Pancreas (tissue), 10 donors: ENCODE measurements at regions not wholly inside any gene's neighbourhood (a gene's known extent, or its start where the extent isn't known, plus 50 kb on each side); places are given as distances from the start of the nearest gene placed in this dataset.
"Not testable (repeated sequence)": the region's sequence is repeated elsewhere in the genome, so short reads cannot be mapped to it uniquely, and the experiment has no call there.

Source experiments
- ATAC-seq, 4 donors: fragments of 200-7000 bp; cut with Tn5 transposase; one replicate each; pipeline versions ENCODE4 v1.8.0 to v1.9.1; 2020; ENCODE audit warnings: mild to moderate bottlenecking in 4 of 4, moderate library complexity in 4 of 4
- DNase-seq, 6 donors: peaks; one replicate each; pipeline ENCODE4 v3.0.0-alpha.2; 2020
- FAIRE-seq: peaks from 2 replicates; lab custom pipeline; 2012; peaks lifted over from hg19 to GRCh38; lab: Jason Lieb, UNC
- H3K27ac ChIP-seq, 4 donors: fragments of 200-600 bp; sonication (generic); 1 replicate in 3 of 4; 2 replicates in 1 of 4; pipeline versions ENCODE4 v1.5.0 to v1.8.0; 2020
- H3K27me3 ChIP-seq, 4 donors: fragments of 200-600 bp; one replicate each; pipeline ENCODE4 v1.8.0; 2021
- H3K36me3 ChIP-seq, 3 donors: fragments of 200-600 bp; sonication (generic) in 1 of 3; one replicate each; pipeline versions ENCODE4 v1.5.0 to v1.8.0; 2020 to 2021
- H3K4me1 ChIP-seq, 3 donors: fragments of 200-600 bp; one replicate each; pipeline ENCODE4 v1.8.0; 2021
- H3K4me3 ChIP-seq, 4 donors: fragments of 200-600 bp; sonication (generic) in 2 of 4; one replicate each; pipeline versions ENCODE4 v1.5.0 to v1.8.0; 2020 to 2021
- H3K9me3 ChIP-seq, 4 donors: fragments of 200-600 bp; one replicate each; pipeline ENCODE4 v1.8.0; 2021
- CTCF ChIP-seq, 4 donors: fragments of 200-600 bp; sonication (generic) in 3 of 4; IDR thresholded peaks; one replicate each; pipeline versions ENCODE4 v1.5.0 to v1.8.0; 2021; ENCODE audit warnings: antibody characterized with exemption in 4 of 4
- WGBS, 2 donors: extraction: QIAGEN DNeasy Blood & Tissue Kit; methylation state at CpG; one replicate each; pipeline ENCODE4 v1.1.7; 2013; 5-methylcytosine and 5-hydroxymethylcytosine counted together
- intact Hi-C, 3 donors: fragments of 100-400 bp; cut with DNase I; formaldehyde crosslinking; loops; one replicate each; pipeline versions ENCODE4 v1.11.1 to v1.14.2; 2022
- donor health status: healthy with polysubstance abuse.
- donor health status: DM: no; HTN: no; CAD: no; lungs with moderate emphysema.
- donor health status: DM: no; HTN: no; CAD: no.
- donor health status: control.
- donor health status: control.
- donor health status: Bipolar disorder and iron deficiency.
- donor health status: DM: yes; HTN: yes; CAD: no.
- donor health status: DM: no; HTN: no; CAD: no.
- donor health status: DM: no; HTN: no; CAD: no.
- donor health status: DM: yes; HTN: yes; CAD: no.

DNA sequence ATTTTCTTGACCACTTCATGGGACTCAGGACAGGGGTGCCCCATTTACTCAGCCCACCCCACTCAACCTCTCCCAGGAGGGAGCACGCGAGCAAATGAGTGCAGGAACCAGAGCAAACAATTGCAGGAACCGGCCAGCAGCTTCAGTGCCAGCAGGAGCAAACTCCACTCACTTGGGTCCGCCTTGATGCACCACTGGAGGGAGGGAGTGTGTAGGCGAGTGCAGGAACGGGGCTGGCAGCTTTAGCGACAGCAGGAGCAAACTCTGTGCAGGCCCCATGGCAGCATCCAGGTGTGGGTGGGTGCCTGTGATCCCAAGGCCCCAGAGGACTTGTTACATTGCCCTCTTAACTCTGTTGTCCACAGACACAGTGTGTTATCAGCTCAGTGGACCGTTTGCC is 1667.3 kb upstream of the CELF4 start:
- WGBS, 2 donors = 73 to 75% methylated on average over 8 of the region's 8 CpGs

DNA sequence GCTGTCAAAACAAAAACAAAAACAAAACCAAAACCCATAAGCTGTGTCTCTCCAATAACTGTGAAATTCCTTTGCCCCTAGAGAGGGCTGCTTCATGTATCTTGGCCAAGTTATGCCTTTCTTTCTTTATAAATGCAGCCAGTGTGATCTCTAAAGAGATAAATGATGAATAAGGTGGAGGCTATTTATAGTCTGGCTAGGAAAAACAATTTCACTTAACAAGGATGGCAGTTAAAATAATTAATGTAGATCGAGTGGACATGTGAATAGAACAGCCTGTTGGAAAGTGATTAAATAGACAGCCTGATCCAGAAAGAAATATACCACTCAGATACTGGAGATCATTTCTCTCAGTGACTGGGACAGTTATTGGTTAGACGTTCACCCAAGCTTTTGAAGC is 1666.9 kb upstream of the CELF4 start:
- Histone ChIP-seq H3K27ac (no peak overlapping the region), H3K27me3 (no peaks in the 10 kb centered on the region), H3K4me3 (no peak overlapping the region), H3K9me3 (no peaks in the 10 kb centered on the region), H3K4me1 (no peaks in the 10 kb centered on the region), H3K36me3 (no peaks in the 10 kb centered on the region)
- 23 to 25% methylated on average over 2 of the region's 2 CpGs for WGBS, 2 donors
- no peak for ATAC-seq
- no peak for TF ChIP-seq CTCF (IDR thresholded peaks at IDR 0.05)
- no peak for FAIRE-seq
- intact Hi-C loops = no loop called here
- DNase-seq = no peak

More for the DNA sequence above, 1667.3 kb upstream of the CELF4 start:
- Histone ChIP-seq H3K27me3 (no peaks in the 10 kb centered on the region), H3K4me1 (no peaks in the 10 kb centered on the region), H3K9me3 (no peaks in the 10 kb centered on the region), H3K27ac (no peak overlapping the region), H3K36me3 (no peaks in the 10 kb centered on the region), H3K4me3 (no peak overlapping the region)
- intact Hi-C loops = no loop called here
- TF ChIP-seq CTCF (IDR thresholded peaks at IDR 0.05) = no peak
- FAIRE-seq (no peak), DNase-seq (no peak), ATAC-seq (no peak)

DNA sequence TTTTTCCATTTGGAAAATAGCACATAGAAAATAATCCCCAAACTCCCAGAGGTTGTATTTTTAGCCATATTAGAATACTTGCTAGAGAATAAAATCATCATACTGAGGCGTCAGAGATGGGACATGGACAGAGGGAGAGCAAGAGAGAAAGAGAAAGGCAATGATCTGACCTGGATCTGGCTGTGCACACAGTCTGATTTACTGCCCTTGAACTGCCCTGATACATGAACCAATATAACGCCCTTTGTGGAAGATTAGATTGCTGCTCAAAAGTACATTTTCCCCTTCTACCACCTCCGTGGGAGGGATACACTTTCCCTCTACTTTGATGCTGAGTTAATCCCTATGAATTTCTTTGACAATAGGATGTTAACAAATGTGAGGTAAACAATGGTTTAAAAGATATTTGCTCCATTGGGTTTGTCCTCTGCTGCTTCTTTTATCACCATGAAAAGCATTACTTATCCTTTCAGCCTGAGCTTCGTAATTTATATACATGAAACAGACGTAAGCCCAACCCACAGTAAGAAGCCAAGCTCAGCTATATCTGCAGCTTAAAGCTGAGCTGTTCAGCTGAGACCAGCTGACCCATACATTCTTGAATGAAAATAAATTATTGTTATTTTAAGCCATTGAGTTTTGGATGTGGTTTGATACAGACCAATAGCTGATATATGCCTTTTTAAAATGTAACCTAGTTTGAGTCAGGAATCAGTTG is 1664.6 kb upstream of the CELF4 start:
- WGBS, 2 donors = 58 to 69% methylated on average over 5 of the region's 5 CpGs
- no peak overlapping the region for H3K4me3 ChIP-seq
- intact Hi-C loops = no loop called here
- ATAC-seq (no peak), FAIRE-seq (no peak), DNase-seq (no peak)
- TF ChIP-seq CTCF (IDR thresholded peaks at IDR 0.05) = no peak
- H3K4me1 ChIP-seq = no peaks in the 10 kb centered on the region
- H3K27ac ChIP-seq = no peak overlapping the region
- no peaks in the 10 kb centered on the region for H3K36me3 ChIP-seq
- H3K9me3 ChIP-seq = no peaks in the 10 kb centered on the region
- H3K27me3 ChIP-seq = no peaks in the 10 kb centered on the region

GRCh38 chr18:39227769-39228168 is 1662.2 kb upstream of the CELF4 start:
- H3K9me3 ChIP-seq, ATAC-seq, H3K27me3 ChIP-seq, intact Hi-C loops, H3K4me3 ChIP-seq, H3K36me3 ChIP-seq, DNase-seq, FAIRE-seq, H3K4me1 ChIP-seq, H3K27ac ChIP-seq: not testable (repeated sequence)
- 83 to 84% methylated on average over 2 of the region's 2 CpGs for WGBS, 2 donors

GRCh38 chr18:39225373-39225772 is 1659.8 kb upstream of the CELF4 start:
- Histone ChIP-seq H3K36me3 (no peaks in the 10 kb centered on the region), H3K4me1 (no peaks in the 10 kb centered on the region), H3K27ac (no peak overlapping the region), H3K27me3 (no peaks in the 10 kb centered on the region), H3K9me3 (no peaks in the 10 kb centered on the region), H3K4me3 (no peak overlapping the region)
- no peak for TF ChIP-seq CTCF (IDR thresholded peaks at IDR 0.05)
- DNase-seq (no peak), FAIRE-seq (no peak), ATAC-seq (no peak)
- WGBS, 2 donors = 65 to 81% methylated on average over 1 of the region's 1 CpG
- intact Hi-C loops = no loop called here
